Stimulated activated CD8-positive, alpha-beta memory T cell treated with anti-CD3 and anti-CD28 coated beads, Interleukin-12 subunit alpha, Interleukin-12 subunit beta, amount 100 ng/mL, for 1 hour (primary cell): ENCODE measurements at regions not wholly inside any gene's neighbourhood (a gene's known extent, or its start where the extent isn't known, plus 50 kb on each side); places are given as distances from the start of the nearest gene placed in this dataset.

ENCODE experiments used
- DNase-seq: peaks from one replicate; pipeline ENCODE4 v3.0.0-alpha.2; 2020; ENCODE audit warnings: low read depth

GRCh38 chr18:73735836-73736235 lies 411.8 kb downstream of the FBXO15 start:
- no peak for DNase-seq

DNA sequence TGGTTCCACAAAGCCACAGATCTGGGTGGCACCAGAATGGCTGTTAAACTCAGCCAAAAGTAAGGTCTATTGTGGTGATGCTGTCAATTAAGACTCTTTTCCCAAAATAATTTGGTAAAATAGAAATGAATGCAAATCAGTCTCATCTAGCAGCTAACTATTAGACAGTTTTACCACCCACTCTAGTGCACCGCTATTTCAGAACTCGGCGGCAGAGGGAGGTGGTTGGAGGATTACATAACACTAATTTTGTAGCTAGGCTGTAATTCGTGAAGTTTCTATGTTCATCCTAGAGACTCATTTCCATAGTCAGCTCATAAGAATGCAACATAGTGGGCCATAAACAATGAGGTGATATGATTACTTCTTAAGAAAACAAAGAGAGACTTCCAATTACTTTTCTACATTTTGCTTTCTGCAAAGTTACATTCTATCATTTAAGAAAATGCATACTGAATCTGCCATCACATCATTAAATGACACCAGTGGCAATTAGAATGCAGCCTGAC lies 413.8 kb downstream of the FBXO15 start:
- no peak for DNase-seq

GRCh38 chr18:73733376-73733775 lies 414.3 kb downstream of the FBXO15 start:
- no peak for DNase-seq

- DNase-seq: no peak
Measured at GRCh38 chr18:73728657-73729056, 419.0 kb downstream of the FBXO15 start.

GRCh38 chr18:73724958-73725357 lies 422.7 kb downstream of the FBXO15 start:
- DNase-seq: no peak

- DNase-seq: no peak
Measured at GRCh38 chr18:73719611-73720010, 428.0 kb downstream of the FBXO15 start.

DNA sequence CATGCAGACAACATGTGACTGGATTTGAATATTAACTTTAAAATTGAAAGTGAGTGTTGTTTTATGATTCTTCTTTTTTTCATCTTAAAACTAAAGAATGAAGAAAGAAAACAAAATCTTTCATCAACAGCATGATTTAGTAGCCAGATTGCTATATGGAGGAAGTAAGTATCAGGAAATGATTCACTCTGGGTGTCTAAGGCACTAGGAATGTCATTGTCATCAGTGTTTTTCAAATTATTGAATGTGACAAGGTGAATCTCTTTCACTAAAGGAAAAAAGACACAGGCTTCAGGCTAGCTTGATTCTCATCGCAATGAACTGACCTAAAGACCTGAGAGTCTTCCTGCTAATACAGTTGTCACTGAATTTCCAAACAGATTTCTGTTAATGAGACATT lies 430.1 kb downstream of the FBXO15 start:
- no peak for DNase-seq

- DNase-seq: no peak
Measured at GRCh38 chr18:73715210-73715670, 432.4 kb downstream of the FBXO15 start.

DNA sequence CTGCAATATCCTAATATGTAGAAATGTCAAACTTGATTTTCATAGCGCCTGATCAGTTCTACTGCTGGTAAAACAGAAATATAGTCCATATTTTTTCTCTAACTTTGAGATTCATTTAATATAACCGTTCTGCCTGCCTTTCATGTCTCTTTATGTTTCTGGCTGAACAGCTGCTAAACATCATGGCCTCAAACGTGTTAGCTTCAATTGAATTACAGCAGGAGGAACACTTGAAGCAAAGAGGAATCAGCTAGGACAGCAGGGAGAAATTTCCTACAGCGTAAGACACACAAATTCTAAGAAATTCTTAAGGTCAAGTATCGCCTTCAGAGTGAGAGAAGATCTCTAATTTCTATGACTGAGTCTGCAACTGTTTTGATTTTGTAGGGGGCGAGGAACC lies 433.2 kb downstream of the FBXO15 start:
- DNase-seq: no peak

GRCh38 chr18:73711256-73711655 lies 436.4 kb downstream of the FBXO15 start:
- DNase-seq: no peak

GRCh38 chr18:73708591-73708990 lies 439.0 kb downstream of the FBXO15 start:
- DNase-seq: no peak

GRCh38 chr18:73707035-73707434 lies 440.6 kb downstream of the FBXO15 start:
- DNase-seq: no peak

GRCh38 chr18:73697353-73697752 lies 450.3 kb downstream of the FBXO15 start:
- no peak for DNase-seq

DNA sequence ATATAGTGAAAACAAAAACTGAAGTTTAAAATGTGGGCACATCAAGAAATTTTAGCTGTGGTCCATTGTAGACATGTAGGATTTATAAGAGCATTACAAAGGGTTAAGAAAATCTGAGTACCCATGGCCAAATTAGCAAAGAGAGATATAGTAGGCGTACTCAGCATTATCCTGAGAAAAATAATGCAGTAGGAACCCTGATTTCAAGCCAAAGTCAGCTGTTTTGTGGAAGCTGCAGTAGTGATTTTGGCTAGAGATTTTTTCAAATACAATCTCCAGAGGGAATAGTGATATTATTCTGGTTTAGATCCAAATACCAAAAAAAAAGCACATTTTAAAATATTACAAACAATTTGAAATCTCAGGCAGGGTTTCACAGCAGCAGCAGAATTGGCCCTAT lies 450.9 kb downstream of the FBXO15 start:
- DNase-seq: no peak

DNA sequence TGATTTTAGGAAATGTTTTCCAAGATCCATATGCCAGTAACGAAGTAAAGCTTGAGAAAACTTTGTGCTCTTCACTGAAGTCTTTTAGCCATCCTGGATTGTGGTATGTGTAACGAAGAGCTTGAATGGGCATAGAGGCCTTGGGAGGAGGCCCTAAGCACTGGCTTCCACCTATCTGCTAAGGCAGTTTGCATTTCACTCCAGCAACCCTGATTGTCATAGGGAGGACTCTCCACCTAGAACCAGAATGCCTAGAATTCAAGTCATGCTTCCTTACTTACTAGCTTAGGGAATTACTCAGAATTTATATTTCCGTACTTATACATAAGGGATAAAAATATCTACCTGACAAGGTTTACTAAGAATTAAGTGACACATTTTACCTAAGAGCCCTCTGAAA lies 451.5 kb downstream of the FBXO15 start:
- no peak for DNase-seq

DNA sequence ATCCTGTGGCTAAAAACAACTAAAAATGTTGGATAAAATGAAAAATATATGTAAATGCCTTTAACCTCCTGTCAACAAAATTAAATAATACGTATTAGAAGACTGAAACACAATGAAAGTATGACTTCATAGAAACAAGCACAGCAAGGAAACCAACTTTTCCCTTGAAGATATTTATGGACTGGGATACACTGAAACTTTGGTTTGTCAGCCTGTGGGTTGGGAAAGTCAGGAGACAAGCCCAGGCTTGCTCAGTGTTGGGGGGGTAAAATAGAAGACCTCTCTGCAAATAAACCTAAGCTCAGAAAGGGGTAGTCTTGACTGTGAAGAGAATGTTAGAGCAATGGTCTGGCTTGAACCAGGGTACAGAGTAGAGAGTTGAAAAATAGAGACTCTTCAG lies 454.5 kb downstream of the FBXO15 start:
- DNase-seq: no peak

- DNase-seq: no peak
Measured at GRCh38 chr18:73691624-73692023, 456.0 kb downstream of the FBXO15 start.

DNA sequence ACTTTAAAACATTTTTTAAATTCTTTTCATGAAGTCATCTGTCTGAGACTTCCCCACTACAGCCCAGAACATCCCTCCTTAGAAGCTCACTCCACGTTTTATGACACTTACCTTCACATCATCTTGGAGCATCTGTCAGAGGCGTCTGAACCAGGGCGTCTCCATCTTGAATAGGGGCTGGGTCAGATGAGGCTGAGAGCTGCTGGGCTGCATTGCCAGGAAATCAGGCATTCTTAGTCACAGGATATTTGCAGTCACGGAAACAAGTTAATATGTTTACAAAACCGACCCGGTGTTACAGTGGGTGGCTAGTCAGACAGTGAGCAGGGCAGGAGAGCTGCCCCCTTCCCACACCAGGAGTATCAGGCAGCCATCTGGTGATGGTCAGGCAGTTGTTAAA lies 456.5 kb downstream of the FBXO15 start:
- no peak for DNase-seq

GRCh38 chr18:73690222-73690621 lies 457.4 kb downstream of the FBXO15 start:
- DNase-seq: no peak

- DNase-seq: no peak
Measured at GRCh38 chr18:73688851-73689711, 458.6 kb downstream of the FBXO15 start.

- no peak for DNase-seq
Measured at GRCh38 chr18:73688161-73688560, 459.5 kb downstream of the FBXO15 start.

GRCh38 chr18:73684647-73685046 lies 463.0 kb downstream of the FBXO15 start:
- no peak for DNase-seq

- no peak for DNase-seq
Measured at GRCh38 chr18:73683409-73684238, 464.0 kb downstream of the FBXO15 start.
